ENCODE measurements at regions not wholly inside any gene's neighbourhood (a gene's known extent, or its start where the extent isn't known, plus 50 kb on each side); places are given as distances from the start of the nearest gene placed in this dataset.
"Not testable (repeated sequence)": the region's sequence is repeated elsewhere in the genome, so short reads cannot be mapped to it uniquely, and the experiment has no call there.

DNA sequence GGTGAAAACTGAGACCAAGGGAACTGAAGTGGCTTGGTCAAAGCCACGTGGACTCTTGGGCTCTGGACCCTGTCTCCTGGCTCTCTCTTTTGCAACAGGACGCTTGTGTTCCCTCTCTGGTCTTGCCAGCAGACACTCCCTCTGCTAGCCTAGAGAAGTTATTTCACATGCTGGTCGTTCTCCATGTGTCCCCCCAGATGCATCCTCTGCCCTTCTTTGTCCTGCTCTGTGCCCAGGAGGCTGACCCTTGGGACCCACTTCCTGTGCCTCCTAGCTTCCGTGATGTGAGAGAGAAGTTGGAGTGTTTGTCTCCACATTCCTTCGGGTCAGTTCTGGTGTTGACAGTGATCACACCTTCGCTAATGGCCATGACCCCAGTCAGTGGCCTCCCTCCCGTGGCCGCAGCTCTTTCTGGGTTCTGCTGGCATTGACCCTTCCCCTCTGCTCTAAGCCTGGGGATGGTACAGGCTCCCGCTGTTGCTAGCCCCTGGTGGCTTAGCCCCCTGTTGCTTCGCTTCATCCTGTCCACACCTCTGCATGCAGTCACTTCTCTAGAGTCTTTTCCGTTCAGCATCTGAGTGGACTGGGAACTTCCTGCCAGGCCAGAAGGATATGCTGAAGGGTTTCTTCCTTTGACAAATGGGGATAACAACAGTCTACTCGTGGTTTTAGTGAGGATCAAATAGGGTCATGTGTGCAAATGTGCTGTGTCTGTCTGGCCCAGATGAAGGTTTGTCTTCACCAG is 70.1 kb upstream of the BMP2 start:
- POLR2A ChIA-PET, result interaction anchor here (0.8 to 3.1 kb wide), 12 partner anchors 11 to 47 kb away, joined by 3 to 20 read pairs (median 4); no protein-coding TSS in a partner anchor
- Mint-ChIP-seq H3K4me3 (ENCODE audit: unreplicated experiment) (no peak overlapping the region), H3K4me1 (ENCODE audit: insufficient read depth, unreplicated experiment) (peaks cover 32% of the 10 kb centered on the region), H3K27ac (ENCODE audit: low read depth, unreplicated experiment) (no peak overlapping the region), H3K27me3 (ENCODE audit: insufficient read depth, unreplicated experiment) (no peaks in the 10 kb centered on the region), H3K9me3 (ENCODE audit: unreplicated experiment) (no peaks in the 10 kb centered on the region), H3K36me3 (ENCODE audit: insufficient read depth, unreplicated experiment) (no peaks in the 10 kb centered on the region)
- BruUV-seq (replicated peaks), result no TSS peak
- intact Hi-C loops (cut with micrococcal nuclease), result no loop called here
- CTCF ChIA-PET, result interaction anchor here (0.6 to 1.8 kb wide), 4 partner anchors 11 to 195 kb away, joined by 3 to 8 read pairs (median 6); no protein-coding TSS in a partner anchor
- DNase-seq (ENCODE audit: unreplicated experiment), result no peak
- TF ChIP-seq, protein P1, sequence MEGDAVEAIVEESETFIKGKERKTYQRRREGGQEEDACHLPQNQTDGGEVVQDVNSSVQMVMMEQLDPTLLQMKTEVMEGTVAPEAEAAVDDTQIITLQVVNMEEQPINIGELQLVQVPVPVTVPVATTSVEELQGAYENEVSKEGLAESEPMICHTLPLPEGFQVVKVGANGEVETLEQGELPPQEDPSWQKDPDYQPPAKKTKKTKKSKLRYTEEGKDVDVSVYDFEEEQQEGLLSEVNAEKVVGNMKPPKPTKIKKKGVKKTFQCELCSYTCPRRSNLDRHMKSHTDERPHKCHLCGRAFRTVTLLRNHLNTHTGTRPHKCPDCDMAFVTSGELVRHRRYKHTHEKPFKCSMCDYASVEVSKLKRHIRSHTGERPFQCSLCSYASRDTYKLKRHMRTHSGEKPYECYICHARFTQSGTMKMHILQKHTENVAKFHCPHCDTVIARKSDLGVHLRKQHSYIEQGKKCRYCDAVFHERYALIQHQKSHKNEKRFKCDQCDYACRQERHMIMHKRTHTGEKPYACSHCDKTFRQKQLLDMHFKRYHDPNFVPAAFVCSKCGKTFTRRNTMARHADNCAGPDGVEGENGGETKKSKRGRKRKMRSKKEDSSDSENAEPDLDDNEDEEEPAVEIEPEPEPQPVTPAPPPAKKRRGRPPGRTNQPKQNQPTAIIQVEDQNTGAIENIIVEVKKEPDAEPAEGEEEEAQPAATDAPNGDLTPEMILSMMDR (IDR thresholded peaks at IDR 0.05; ENCODE audit: unreplicated experiment), result no peak

- Mint-ChIP-seq H3K4me1 (ENCODE audit: insufficient read depth, unreplicated experiment) (peaks cover 25% of the 10 kb centered on the region), H3K27me3 (ENCODE audit: insufficient read depth, unreplicated experiment) (no peaks in the 10 kb centered on the region), H3K9me3 (ENCODE audit: unreplicated experiment) (no peaks in the 10 kb centered on the region), H3K36me3 (ENCODE audit: insufficient read depth, unreplicated experiment) (no peaks in the 10 kb centered on the region), H3K4me3 (ENCODE audit: unreplicated experiment) (no peak overlapping the region), H3K27ac (ENCODE audit: low read depth, unreplicated experiment) (no peak overlapping the region)
- TF ChIP-seq, protein P1 (IDR thresholded peaks at IDR 0.05; ENCODE audit: unreplicated experiment), result no peak
- POLR2A ChIA-PET, result interaction anchor here (3.1 kb wide), 1 partner anchor 12 kb away, joined by 20 read pairs; no protein-coding TSS in a partner anchor
- CTCF ChIA-PET, result no interaction called here
- DNase-seq (ENCODE audit: unreplicated experiment), result no peak
- no TSS peak for BruUV-seq (replicated peaks)
- intact Hi-C loops (cut with micrococcal nuclease), result no loop called here
Observed at GRCh38 chr20:6696001-6696400, 71.5 kb upstream of the BMP2 start.

DNA sequence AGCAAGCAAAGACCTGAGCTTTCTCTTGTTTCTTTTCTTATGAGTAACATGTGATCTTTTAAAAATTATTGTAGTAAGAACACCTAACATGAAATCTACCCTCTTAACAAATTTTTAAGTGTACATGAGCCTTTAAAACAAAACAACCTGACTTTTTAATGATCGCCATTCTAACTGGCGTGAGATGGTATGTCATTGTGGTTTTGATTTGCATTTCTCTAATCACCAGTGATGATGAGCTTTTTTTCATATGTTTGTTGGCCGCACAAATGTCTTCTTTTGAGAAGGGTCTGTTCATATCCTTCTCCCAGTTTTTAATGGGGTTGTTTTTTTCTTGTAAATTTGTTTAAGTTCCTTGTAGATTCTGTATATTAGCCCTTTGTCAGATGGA is 73.7 kb upstream of the BMP2 start:
- DNase-seq (ENCODE audit: unreplicated experiment); H3K36me3 Mint-ChIP-seq (ENCODE audit: insufficient read depth, unreplicated experiment); intact Hi-C loops (cut with micrococcal nuclease); H3K27ac Mint-ChIP-seq (ENCODE audit: low read depth, unreplicated experiment); H3K9me3 Mint-ChIP-seq (ENCODE audit: unreplicated experiment); H3K4me3 Mint-ChIP-seq (ENCODE audit: unreplicated experiment); H3K27me3 Mint-ChIP-seq (ENCODE audit: insufficient read depth, unreplicated experiment); BruUV-seq (replicated peaks): not testable (repeated sequence)
- ChIA-PET POLR2A (interaction anchor here (0.6 to 1.3 kb wide), 6 partner anchors 11 to 361 kb away, joined by 3 to 6 read pairs (median 4); no protein-coding TSS in a partner anchor), CTCF (interaction anchor here (0.5 to 1.7 kb wide), 6 partner anchors 14 to 523 kb away, joined by 3 to 9 read pairs (median 4); no protein-coding TSS in a partner anchor)
- peaks cover 19% of the 10 kb centered on the region for H3K4me1 Mint-ChIP-seq (ENCODE audit: insufficient read depth, unreplicated experiment)

GRCh38 chr20:6693178-6693807 is 74.2 kb upstream of the BMP2 start:
- intact Hi-C loops (cut with micrococcal nuclease), result no loop called here
- DNase-seq (ENCODE audit: unreplicated experiment), result no peak
- POLR2A ChIA-PET, result interaction anchor here (0.6 to 1.5 kb wide), 9 partner anchors 10 to 360 kb away, joined by 3 to 6 read pairs (median 3); no protein-coding TSS in a partner anchor
- TF ChIP-seq, protein P1 (IDR thresholded peaks at IDR 0.05; ENCODE audit: unreplicated experiment), result no peak
- H3K27ac Mint-ChIP-seq (ENCODE audit: low read depth, unreplicated experiment), result no peak overlapping the region
- H3K4me3 Mint-ChIP-seq (ENCODE audit: unreplicated experiment), result no peak overlapping the region
- no peaks in the 10 kb centered on the region for H3K9me3 Mint-ChIP-seq (ENCODE audit: unreplicated experiment)
- peaks cover 16% of the 10 kb centered on the region for H3K4me1 Mint-ChIP-seq (ENCODE audit: insufficient read depth, unreplicated experiment)
- H3K36me3 Mint-ChIP-seq (ENCODE audit: insufficient read depth, unreplicated experiment), result no peaks in the 10 kb centered on the region
- no TSS peak for BruUV-seq (replicated peaks)
- H3K27me3 Mint-ChIP-seq (ENCODE audit: insufficient read depth, unreplicated experiment), result no peaks in the 10 kb centered on the region
- CTCF ChIA-PET, result interaction anchor here (0.5 to 1.7 kb wide), 6 partner anchors 14 to 428 kb away, joined by 3 to 9 read pairs (median 4); partner anchors contain the start of gene BMP2
